Tibial nerve (tissue), 4 donors: ENCODE measurements at regions not wholly inside any gene's neighbourhood (a gene's known extent, or its start where the extent isn't known, plus 50 kb on each side); places are given as distances from the start of the nearest gene placed in this dataset.

Experiments
- DNase-seq, 2 donors: peaks; one replicate each; pipeline ENCODE4 v3.0.0-alpha.2; 2019; ENCODE audit warnings: low spot score in 2 of 2
- H3K27ac ChIP-seq, 4 donors: fragments of 200-600 bp; sonication (generic) in 3 of 4; one replicate each; pipeline ENCODE4 v1.5.1; 2017 to 2019; ENCODE audit warnings: mild to moderate bottlenecking in 1 of 4
- H3K27me3 ChIP-seq, 2 donors: fragments of 200-600 bp; sonication (generic) in 1 of 2; one replicate each; pipeline versions ENCODE4 v1.5.1 to v1.6.0; 2017 to 2019
- H3K36me3 ChIP-seq, 3 donors: fragments of 200-600 bp; sonication (generic); one replicate each; pipeline ENCODE4 v1.5.1; 2018 to 2019
- H3K4me1 ChIP-seq, 4 donors: fragments of 200-600 bp; sonication (generic) in 3 of 4; one replicate each; pipeline ENCODE4 v1.5.1; 2017 to 2019
- H3K4me3 ChIP-seq, 4 donors: fragments of 200-600 bp; sonication (generic) in 3 of 4; one replicate each; pipeline ENCODE4 v1.5.1; 2017 to 2019; ENCODE audit warnings: mild to moderate bottlenecking in 1 of 4, moderate library complexity in 1 of 4
- H3K9me3 ChIP-seq, 4 donors: fragments of 200-600 bp; sonication (generic) in 3 of 4; one replicate each; pipeline ENCODE4 v1.5.1; 2017 to 2019
- CTCF ChIP-seq, 5 experiments: fragments of 200-600 bp in 3 of 5; fragments of 450-650 bp in 2 of 5; sonication (generic) in 3 of 5; IDR thresholded peaks; one replicate each; pipeline ENCODE4 v1.5.1; 2016 to 2019; ENCODE audit warnings: antibody characterized with exemption in 5 of 5, mild to moderate bottlenecking in 3 of 5, moderate library complexity in 2 of 5
- EP300 ChIP-seq, 2 donors: sonication (generic); formaldehyde crosslinking; IDR thresholded peaks; one replicate each; pipeline ENCODE4 v1.6.1; 2017; ENCODE audit warnings: antibody characterized with exemption in 2 of 2, mild to moderate bottlenecking in 1 of 2
- POLR2A ChIP-seq, 2 donors: fragments of 450-650 bp; IDR thresholded peaks; one replicate each; pipeline ENCODE4 v1.6.1; 2017; ENCODE audit warnings: antibody characterized with exemption in 2 of 2, mild to moderate bottlenecking in 2 of 2, moderate library complexity in 2 of 2
- WGBS, 2 donors: methylation state at CpG; one replicate each; pipeline ENCODE4 v1.1.5; 2018; 5-methylcytosine and 5-hydroxymethylcytosine counted together

- DNase-seq, result no peak
- no peaks in the 10 kb centered on the region for H3K27me3 ChIP-seq
- TF ChIP-seq EP300 (IDR thresholded peaks at IDR 0.05) (no peak), CTCF (IDR thresholded peaks at IDR 0.05) (no peak), POLR2A (IDR thresholded peaks at IDR 0.05) (no peak)
- peaks cover 0 to 54% (median 12%) of the 10 kb centered on the region in 4 donors for H3K4me1 ChIP-seq
- H3K9me3 ChIP-seq, result peaks cover 0 to 10% (median 0%) of the 10 kb centered on the region in 4 donors
- 32% methylated on average over 4 of the region's 4 CpGs for WGBS, 2 donors
- H3K27ac ChIP-seq, result peak overlapping the region in 3 of 4 donors; percentile 34 to 75 (median 34)
- H3K4me3 ChIP-seq, result no peak overlapping the region
- H3K36me3 ChIP-seq, result no peaks in the 10 kb centered on the region
Observed at GRCh38 chr11:15815246-15816195, 540.8 kb downstream of the SOX6 start.

- Histone ChIP-seq H3K27me3 (no peaks in the 10 kb centered on the region), H3K4me3 (no peak overlapping the region), H3K27ac (peak overlapping the region in 2 of 4 donors; percentile 34 to 65), H3K9me3 (peaks cover 0 to 10% (median 0%) of the 10 kb centered on the region in 4 donors), H3K36me3 (no peaks in the 10 kb centered on the region), H3K4me1 (peaks cover 0 to 54% (median 12%) of the 10 kb centered on the region in 4 donors)
- DNase-seq, result peak in 1 of 2 donors; percentile 41
- TF ChIP-seq EP300 (IDR thresholded peaks at IDR 0.05), result no peak
- no peak for TF ChIP-seq POLR2A (IDR thresholded peaks at IDR 0.05)
- TF ChIP-seq CTCF (IDR thresholded peaks at IDR 0.05), result no peak
- 46 to 57% methylated on average over 2 of the region's 2 CpGs for WGBS, 2 donors
Observed at GRCh38 chr11:15816260-15816871, 540.0 kb downstream of the SOX6 start.

- Histone ChIP-seq H3K27ac (peak overlapping the region in 2 of 4 donors; percentile 34 to 65), H3K4me1 (peaks cover 0 to 54% (median 12%) of the 10 kb centered on the region in 4 donors), H3K9me3 (peaks cover 0 to 10% (median 0%) of the 10 kb centered on the region in 4 donors), H3K4me3 (no peak overlapping the region), H3K27me3 (no peaks in the 10 kb centered on the region), H3K36me3 (no peaks in the 10 kb centered on the region)
- WGBS, 2 donors, result 85 to 87% methylated on average over 5 of the region's 5 CpGs
- TF ChIP-seq CTCF (IDR thresholded peaks at IDR 0.05) (no peak), EP300 (IDR thresholded peaks at IDR 0.05) (no peak), POLR2A (IDR thresholded peaks at IDR 0.05) (no peak)
- DNase-seq, result no peak
Observed at GRCh38 chr11:15817001-15817400, 539.3 kb downstream of the SOX6 start.

GRCh38 chr11:15818132-15818842 lies 538.1 kb downstream of the SOX6 start:
- no peaks in the 10 kb centered on the region for H3K27me3 ChIP-seq
- no peaks in the 10 kb centered on the region for H3K36me3 ChIP-seq
- DNase-seq, result no peak
- H3K9me3 ChIP-seq, result peaks cover 0 to 10% (median 0%) of the 10 kb centered on the region in 4 donors
- no peak for TF ChIP-seq EP300 (IDR thresholded peaks at IDR 0.05)
- TF ChIP-seq CTCF (IDR thresholded peaks at IDR 0.05), result no peak
- no peak for TF ChIP-seq POLR2A (IDR thresholded peaks at IDR 0.05)
- no peak overlapping the region for H3K4me3 ChIP-seq
- H3K27ac ChIP-seq, result no peak overlapping the region
- WGBS, 2 donors, result 57 to 60% methylated on average over 6 of the region's 6 CpGs
- peaks cover 0 to 54% (median 12%) of the 10 kb centered on the region in 4 donors for H3K4me1 ChIP-seq
